NCI-H510A (cell line): ENCODE measurements at regions not wholly inside any gene's neighbourhood (a gene's known extent, or its start where the extent isn't known, plus 50 kb on each side); places are given as distances from the start of the nearest gene placed in this dataset.

Source experiments
- DNase-seq: peaks from one replicate; lab custom pipeline; 2025; lab: John Stamatoyannopoulos, UW

DNA sequence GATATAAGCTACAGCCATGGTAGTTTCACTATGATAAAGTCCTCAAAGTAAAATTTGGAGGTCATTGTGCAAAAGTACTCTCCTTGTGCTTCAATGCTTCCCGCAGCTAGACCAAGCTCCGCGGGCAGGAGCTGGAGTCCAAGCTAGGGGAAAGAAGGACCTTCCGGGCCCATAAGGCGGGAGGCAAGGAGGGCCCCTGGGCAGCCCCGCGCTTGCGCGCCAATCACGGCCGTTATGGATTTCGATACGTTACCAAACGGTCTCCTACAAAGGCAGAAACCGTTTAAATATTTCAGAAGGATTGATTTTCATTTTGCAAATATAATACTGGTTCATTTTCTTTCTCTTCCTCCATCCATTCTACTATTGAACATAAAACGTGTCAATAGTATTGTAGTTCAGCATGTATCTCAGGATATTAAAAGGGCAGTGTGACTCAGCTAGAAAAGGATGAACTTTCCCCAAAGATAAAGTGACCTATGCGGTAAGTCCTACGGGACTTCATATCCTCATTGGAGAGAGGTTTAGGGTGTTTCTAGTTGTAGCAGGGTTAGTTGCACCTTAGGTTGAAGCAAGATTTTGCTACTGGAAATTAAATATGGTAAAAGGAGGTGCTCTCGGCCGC is 128.0 kb downstream of the KIF20B start:
- DNase-seq = no peak

DNA sequence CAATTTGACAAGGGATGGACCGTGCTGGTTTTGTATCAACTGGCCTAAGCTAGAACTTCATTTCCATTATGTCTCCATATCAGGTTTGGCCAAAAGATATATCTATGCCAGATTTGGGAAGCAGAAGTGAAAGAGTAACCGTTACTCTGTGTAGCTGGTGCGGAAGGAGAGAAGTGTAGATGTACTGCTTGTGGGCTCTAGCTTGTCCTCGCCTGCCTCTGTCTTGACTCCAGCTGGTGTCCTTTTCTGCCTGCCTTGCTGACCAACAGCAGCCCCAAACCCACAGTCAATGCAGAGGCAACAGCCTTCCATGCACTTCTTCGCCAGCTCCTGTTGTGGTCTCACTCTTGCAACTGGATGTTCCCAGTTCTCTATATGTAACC is 128.5 kb downstream of the KIF20B start:
- DNase-seq = no peak

DNA sequence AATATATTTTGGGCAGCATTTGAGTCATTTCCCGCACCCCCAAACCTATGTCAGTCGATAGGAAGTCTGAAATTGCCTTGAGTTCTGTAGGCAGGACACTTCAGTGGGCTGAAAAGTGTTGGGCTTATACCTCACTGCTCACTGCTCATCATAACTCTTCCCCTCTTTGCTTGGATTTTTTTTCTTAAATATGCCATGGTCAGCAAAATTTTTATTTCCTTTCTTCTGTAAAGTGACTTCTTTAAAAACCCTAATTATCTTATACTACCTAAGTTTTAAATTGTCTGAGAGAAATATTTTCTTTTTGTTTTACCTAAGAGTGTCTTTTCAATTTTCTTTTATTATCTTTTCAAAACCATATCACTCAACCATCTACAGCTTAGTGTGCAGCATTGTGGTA is 129.2 kb downstream of the KIF20B start:
- DNase-seq = no peak

DNA sequence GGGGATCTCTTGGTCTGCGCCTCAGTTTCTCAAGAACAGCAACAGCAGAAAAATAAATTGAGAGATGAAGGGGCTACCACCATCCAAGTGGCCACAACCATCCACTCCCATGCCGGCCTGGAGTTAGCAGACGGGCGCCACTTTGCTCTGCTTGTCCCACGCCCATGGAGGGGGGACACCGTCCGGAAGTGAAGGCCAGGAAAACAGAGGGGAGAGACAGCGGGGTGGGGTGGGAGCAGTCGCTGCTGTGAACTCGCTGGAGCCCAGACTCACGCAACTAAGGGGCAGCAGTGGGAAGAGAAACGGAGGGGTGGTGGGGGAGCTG is 135.4 kb downstream of the KIF20B start:
- no peak for DNase-seq

DNA sequence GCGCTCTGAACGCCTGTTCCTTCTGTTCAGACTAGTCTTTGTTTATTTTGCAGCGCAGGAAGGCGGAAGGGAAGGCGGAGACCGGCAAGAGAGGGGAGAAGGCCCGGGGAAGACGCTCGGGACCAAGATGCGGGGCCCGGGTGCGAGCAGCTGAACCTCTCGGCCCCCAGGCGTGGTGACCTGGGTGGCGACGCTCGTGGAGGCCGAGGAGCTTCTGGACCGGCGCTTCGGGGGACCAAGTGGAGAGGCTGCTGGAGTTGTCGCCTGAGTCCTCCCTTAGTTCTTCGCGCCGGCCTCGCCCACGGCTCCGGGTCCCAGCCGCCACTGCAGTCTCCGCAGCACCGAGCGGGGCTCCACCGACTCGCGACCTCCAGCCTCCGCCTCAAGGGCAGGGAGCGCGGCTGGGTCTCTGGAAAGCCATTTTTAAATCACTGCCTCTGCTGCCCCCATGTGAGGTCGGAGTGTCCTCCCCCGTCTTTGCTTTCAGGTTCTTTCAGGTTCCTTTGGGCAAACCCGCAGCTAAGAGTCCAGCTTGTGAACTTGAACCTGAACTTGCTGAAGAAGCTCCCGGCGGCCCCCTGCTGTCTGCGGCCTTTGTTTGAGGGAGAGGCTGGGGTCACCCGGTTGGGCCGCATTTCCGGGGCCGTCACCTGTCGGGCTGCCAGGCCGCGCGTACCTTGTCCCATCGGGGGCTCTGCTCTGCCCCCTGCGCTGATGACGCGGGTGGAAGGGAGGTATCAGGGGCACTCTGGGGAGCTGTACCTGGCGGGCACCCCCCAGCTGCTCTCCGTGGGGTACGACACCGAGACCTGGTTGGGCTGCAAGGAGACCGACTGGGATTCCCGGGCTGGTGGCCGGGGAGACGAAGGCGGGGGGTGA is 136.0 kb downstream of the KIF20B start:
- no peak for DNase-seq

DNA sequence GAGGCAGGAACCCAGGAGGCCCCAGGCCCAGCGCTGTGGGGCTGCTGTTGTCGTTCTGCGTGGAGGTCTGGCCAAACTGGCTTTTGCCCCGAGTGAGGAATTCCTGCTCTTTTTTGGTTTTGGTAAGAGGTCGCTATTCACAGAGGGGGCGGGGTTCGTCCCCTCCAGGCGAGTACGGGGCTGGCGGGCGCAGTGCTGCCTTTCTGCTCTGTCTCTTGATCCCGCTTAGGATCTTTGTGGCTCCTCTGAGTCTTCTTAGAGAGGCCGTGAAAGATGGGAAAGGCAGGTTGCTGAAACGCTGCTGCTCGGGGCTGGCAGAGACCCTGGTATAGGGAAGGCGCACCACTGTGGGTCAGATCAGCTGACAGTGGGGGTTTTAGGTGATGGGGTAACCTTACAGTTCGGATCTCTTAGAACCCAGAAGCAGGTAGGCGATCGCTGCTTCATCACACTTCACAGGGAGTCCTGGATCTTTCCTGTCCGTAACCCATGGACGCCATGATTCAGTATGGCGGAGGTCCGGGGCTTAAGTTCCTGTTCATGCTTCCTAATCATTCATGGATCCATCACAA is 136.7 kb downstream of the KIF20B start:
- DNase-seq = no peak

DNA sequence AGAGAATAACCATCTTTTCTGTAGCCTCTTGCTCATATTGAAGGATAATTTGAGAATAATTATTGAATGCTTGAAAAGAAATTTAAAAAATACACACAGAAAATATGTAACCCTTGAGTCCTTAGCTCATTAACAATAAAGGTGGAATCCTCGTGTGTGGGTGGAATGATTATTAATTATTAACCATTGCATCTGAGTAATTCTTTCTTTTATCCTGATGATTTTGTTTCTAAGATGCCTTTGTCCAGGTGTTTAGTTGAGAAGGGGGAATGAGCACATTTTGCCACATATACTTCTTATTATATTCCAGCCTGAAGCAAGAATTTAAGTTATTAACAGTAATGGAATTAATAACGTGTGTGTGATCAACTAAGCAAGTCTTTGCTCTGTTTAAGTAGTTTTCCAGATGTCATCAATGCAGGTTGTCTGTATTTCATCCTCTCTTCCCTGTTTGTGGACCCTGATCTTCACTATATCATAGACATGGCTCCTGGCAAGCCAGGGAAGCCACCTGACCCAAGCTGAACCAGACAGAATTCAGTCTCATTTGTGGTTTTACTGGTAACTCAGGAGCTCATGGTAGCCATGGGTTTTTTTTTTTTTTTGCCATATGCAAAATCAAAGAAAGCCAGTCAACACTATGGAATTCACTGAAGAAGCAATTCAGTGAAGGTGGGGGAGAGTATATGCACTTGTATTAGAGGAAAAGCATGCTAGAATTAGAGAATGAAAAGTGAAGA is 144.3 kb downstream of the KIF20B start:
- DNase-seq = no peak

DNA sequence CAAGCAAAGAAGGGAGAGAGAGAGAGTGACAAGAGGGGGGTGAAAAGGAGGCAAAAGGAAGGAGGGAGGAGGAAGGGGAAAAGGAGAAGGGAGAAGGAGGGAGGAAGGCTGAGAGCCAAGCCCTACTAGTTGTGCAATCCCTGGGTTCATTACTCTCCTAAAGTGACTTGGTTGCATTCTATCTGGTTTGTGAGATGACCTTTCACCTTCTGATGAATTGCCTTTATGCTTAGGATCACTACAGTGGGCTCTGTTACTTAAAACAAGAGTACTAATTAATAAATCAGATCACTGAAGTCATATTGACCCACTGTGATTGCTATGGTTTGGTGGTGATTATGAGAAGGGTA is 144.9 kb downstream of the KIF20B start:
- no peak for DNase-seq

DNA sequence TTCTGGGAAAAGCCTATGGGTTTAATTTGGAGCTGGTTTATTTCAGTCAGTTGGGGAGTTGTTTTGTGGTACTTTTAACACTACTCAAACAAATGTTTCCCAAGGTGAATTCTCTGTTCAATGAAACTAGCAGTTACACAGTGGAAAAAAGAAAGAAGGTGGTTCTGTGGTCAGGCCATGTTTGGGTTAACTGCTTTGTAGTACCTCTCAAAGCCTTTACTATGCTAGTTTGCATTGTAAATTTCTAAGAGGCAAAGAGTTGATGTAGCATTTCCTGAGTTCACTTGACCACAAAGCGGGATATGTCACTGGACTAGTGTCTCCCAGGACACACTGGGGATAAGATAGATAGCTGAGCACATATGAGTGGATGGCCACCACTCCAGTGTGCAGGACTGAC is 145.4 kb downstream of the KIF20B start:
- DNase-seq = no peak

DNA sequence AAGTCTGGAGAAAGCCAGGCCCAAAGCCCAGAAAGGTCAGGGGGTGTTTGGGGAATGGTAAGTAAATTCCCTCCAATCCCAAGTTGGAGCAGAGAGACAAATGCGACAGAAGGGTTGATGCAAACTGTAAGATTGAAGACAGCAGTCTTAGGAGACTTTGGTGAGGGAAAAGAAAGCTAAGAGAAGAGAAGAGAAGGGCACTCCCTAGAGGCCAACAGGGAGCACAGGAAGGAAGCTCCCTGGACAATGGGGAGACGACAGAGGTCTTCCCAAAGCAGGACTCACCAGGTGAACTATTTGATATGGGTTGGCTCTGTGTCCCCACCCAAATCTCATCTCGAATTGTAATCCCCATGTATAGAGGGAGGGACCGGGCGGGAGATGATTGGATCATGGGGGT is 151.5 kb downstream of the KIF20B start:
- DNase-seq = no peak

DNA sequence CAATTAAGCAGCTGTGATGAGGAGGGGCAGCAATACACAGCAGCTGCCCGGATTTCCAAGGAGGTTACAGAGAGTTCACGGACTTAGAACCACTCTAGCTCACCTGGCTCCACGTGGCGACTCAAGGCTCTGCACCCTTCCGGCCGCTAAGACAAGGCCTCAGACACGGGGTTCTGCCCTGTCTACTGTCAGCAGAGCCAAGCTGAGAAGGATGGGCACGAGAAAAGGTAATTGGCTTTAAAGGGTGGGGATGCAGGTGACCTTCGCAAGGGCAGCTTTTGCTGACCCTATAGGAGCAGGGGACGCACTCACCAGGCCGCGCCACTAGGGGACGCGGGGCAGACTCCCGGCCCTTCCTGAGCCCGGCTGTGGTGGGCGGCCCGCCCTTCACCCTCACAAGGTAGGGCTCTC is 152.4 kb downstream of the KIF20B start:
- no peak for DNase-seq

DNA sequence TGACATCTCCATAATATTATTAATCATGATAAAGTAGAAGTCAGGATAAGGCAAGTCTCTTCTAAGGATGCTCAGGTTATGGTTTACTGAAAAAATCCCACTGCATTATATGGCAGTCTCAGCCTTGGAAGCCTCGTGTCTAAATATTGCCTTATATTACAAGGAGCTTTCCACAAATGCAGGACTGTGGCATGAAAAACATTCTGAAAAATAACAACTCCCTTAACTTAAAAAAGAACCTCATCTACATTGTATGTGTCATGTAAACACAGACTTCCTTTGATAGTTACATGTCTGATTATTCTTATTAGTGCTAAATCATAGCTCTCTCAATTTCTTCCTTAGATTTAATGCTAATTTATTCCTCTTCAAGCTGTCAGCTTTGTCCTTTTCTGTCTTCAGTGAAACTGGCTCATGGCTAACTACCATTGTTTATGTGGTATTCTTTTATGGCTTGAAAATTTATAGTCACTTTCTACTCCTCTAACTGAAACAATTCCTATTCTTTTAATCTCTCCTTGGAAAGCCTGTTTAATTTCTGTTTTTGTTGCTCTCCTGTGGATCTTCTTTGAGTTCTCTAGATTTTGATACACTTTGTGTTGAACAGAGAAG is 156.1 kb downstream of the KIF20B start:
- DNase-seq = no peak

DNA sequence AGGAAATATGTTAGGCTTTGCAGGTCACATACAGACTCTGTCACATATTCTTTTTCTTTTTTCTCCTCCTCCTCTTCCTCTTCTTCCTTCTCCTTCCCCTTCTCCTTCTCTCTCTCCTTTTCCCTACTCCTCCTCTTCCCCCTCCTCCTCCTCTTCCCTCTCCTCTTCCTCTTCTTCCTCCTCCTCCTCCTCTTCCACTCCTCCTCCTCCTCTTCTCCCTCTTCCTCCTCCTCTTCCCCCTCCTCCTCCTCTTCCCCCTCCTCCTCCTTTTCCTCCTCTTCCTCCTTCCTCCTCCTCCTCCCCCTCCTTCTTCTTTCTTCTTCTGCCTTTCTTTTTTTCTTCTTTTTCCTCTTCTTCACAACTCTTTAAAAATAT is 159.8 kb downstream of the KIF20B start:
- DNase-seq = no peak

DNA sequence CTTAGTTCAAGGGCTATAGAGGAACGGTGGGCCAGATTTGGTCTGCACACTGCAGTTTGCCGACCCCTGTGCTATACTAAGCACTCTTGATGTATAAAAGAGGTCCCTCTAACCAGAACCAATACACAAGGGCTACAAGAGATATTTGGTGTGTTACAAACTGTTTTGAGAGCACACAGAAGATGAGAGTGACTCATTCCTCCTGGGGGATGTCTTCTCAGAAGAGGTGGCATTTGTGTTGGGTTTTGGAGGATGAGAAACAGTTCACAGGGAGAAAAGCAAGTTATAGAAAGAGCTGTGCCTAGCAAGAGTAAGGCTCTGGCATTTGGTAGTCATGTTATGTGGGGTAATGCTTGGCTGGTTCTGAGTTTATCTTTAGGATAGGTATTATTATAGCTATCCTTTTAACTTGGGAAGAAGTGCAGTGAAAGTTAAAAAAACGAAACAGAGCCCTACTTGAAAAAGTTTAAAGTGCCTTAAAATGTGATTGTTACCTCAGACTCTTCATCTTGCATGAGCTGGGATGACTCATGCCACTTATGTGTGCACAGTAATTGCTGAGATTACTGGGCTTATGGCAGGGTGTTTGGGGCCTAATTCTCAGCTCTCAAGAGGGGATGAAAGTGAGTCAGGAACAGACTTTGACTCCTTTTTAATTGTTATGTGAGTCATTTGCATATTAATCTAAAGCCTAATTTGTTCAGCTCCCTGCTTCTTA is 160.4 kb downstream of the KIF20B start:
- no peak for DNase-seq

DNA sequence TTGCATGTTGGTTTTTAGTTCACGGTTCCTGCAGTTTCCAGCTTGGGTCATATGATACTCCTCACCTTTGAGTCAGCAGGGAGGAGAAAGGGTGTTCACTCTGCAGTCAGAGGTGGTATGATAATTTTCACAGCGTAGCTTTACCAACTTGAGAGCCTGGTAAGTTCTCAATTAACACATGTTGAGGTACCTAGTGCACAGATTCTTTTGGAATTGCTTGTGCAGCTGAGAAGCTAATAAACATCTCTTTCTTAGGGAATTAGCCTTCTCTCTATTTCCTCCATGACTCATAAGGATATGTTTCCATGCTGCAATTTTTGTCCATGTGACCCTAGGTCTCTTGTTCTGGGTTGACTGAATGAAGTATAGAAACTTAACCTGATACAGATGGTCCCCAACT is 166.6 kb downstream of the KIF20B start:
- DNase-seq = no peak

DNA sequence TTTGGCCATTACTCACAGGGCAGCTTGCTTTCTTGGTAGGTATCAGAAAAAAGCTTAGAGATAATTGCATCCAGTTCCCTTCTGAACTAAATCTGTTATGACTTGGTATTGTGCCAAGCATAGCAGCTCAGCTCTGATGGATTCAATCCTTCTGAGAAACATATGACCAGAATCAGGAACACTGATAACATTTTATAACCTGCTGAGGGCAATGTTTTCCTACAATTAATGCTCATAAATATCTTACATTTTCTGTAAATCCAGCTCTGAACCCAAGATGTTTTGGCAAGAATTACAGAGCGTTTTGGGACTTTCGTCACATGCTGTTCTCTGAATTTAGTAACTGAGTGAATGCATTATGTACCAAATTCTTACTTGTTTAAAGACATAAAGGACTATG is 167.8 kb downstream of the KIF20B start:
- DNase-seq = no peak

DNA sequence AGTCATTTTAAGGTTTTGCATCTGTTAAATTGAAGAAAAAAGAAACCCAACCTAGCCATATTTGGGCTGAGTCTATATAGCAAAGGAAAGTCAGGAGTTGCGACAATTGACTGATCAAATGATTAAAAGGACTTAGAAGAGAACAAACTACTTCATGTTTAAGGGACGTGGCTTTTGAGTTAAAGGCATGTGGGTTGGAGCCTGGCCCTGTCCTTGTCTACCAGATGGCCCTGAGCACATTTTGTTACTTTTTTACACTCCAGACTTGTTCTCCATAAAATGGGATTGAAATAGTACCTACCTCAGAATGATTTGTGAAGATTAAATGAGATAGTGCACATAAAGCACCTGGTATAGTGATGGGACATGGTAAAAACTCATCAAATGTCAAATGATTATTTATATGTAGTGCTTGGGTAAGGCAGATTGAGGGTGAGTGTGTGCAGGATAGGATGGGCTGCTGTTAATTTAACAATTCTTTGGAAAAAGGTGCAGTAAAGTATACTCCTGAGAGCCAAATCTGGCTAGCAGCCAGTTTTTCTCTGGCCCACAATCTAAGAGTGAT is 168.3 kb downstream of the KIF20B start:
- no peak for DNase-seq

DNA sequence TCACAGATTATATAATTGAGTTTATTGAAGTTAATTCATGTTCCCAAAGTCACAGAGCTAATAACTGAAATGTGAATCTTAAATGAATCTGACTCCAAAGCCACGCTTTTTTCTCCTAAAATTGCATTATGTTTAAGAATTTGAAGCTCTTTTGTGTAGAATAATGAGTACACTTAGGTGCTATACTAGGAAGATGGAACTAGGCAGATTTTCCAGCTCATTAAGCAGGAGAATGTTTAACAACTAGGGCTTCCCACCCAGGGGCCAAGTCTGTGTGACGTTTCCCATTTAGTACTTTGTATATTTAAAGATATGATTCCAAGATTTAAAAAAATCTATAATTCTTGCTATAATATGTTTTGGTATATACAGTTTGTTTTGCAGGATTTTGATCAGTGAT is 169.5 kb downstream of the KIF20B start:
- DNase-seq = no peak

DNA sequence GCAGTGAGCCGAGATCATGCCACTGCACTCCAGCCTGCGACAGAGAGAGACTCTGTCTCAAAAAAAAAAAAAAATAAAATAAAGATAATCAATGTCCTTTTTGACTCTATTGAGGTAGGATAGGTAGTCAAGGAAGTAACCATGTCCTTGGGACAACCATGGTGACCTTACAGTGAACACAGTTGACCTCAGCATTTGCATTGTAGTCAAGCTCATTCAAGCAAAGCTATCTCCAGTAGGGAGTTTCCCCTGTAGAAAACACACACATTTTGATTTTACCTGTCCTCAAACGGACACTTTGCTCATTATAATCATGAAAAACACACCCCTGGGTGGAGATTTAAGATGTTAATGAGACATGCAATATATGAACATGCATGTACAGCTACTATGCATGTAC is 171.7 kb downstream of the KIF20B start:
- DNase-seq = no peak

DNA sequence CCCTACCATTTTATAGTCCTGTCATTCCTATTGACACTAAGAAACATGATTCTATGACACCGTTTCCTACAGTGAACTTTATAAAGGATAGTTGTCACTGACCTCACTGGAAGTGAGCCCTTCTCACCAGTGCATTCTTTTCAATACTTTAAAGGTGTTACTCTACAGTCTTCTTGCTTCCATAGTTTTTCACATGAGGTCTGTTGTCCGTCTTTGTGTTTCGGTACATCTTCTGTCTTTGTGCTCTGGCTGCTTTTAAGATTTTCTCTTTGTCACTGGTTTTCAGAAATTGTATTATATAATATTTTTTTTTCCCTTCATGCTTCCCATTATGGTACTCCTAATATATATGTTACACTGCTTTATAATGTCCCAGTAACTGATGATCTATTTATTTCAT is 174.2 kb downstream of the KIF20B start:
- no peak for DNase-seq

DNA sequence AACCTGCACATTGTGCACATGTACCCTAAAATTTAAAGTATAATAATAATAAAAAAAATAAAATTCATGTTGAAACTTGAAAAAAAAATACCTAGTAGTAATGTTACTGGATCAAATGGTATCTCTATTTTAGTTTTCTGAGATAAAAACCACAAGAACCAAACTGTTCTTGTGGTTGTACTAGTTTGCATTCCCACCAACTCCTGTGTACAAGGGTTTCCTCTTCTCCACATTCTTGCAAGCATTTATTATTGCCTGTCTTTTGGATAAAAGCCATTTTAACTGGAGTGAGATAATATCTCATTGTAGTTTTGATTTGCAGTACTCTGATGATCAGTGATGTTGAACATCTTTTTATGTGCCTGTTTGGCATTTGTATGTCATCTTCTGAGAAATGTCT is 177.7 kb downstream of the KIF20B start:
- no peak for DNase-seq

DNA sequence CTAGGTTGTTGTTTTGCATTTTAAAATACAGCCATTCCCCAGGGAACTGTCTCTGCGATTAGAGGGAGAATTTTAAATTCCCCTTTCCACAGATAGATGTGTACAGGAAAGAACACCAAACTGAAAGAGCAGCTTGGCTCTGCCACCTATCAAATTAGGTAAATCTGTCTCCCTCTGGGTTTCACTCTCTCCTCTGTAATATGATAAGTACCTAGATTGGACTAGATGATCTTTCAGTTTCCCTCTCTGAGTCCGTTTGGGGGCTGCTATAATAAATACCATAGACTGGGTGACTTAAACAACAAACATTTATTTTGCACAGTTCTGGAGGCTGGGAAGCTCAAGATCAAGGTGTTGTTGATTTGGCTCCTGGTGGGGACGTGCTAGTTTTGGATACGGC is 186.0 kb downstream of the KIF20B start:
- DNase-seq = no peak
